ENCODE measurements at regions not wholly inside any gene's neighbourhood (a gene's known extent, or its start where the extent isn't known, plus 50 kb on each side); places are given as distances from the start of the nearest gene placed in this dataset.
"Not testable (repeated sequence)": the region's sequence is repeated elsewhere in the genome, so short reads cannot be mapped to it uniquely, and the experiment has no call there.

DNA sequence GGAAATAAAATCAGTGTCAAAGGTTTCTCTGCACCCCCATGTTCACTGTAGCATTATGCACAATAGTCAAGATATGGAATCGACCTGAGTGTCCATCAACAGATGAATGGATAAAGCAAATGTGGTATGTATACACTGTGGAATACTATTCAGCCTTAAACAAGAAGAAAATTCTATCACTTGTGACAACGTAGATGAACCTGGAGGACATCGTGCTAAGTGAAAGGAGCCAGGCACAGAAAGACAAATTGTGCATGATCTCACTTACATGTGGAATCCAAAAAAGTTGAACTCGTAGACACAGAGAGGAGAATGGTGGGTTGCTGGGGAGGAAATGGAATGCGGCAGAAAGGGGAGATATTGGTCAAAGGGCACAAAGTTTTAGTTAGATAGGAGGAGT lies 136.3 kb upstream of the ESR1 start:
- POLR2A ChIA-PET, result no interaction called here
- CTCF ChIA-PET, result no interaction called here

DNA sequence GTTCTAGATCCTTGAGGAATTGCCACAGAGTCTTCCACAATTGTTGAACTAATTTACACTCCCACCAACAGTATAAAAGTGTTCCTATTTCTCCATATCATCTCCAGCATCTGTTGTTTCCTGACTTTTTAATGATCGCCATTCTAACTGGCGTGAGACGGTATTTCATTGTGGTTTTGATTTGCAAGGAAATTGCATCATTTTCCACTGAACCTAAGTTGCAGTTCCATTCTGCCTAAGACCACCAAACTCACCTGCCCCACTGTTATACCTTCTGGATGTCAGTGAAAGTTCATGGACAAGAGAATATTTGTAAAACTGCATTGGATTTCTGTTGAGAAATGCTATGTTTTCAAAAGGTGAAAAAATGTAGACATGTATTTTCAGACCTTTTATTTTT lies 132.9 kb upstream of the ESR1 start:
- CTCF ChIA-PET, result no interaction called here
- POLR2A ChIA-PET, result no interaction called here

DNA sequence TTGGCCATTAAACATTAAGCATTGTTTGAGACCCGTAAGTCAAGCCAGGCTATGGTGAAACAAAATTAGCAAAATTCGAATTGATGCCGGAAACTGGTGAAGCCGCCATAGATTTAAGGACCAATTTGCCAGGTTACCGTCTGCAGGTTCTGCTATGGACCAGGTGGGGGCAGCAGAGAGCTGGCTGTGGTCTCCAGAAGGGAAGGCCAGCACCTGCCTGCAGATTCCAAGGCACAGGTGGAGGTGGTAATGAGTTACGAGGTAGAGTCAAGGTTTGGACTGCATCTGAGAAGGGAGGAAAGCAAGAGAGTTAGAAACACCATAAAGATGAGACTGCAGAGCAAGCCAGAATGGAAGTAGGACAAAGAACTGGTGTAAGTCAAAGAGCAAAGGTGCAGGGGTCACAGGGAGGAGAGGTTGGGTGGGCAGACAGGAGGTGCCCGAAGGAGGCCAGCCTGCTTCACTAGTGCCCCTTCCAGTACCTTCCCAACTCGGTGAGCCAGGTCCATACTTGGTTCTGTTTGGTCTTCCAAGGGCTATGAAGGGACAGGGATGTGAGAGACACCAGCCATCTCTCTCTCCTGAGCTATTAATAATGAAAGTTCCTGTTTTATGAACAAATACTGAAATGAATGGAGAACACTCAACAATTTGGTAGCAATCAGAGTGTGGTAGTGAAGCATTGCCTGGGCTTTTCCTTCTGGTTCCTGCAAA lies 131.6 kb upstream of the ESR1 start:
- POLR2A ChIA-PET, result no interaction called here
- CTCF ChIA-PET, result interaction anchor here (0.6 to 1.2 kb wide), 3 partner anchors 11 to 42 kb away, joined by 3 read pairs; no protein-coding TSS in a partner anchor

DNA sequence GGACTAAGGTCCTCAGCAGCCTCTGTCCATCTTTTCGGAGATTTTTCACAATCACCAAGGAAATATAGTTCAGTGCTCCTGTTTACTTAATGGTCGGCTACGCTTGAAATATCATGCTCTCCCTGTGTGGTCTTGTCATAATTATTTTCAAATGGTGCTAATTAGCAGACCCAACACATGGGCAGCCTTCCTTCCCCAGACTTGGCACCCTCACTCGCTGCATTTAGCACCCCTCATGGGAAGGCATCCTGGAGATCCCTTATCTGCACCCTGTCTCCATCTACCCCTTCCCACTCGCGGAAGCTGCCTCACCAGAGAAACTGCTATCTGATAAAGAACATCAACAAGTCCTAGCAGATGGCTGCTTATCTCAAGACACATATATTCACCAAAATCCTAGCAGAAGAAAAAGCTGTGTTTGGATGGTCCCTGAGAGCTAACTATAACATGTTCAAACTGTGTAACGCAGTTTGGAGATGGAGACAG lies 131.0 kb upstream of the ESR1 start:
- CTCF ChIA-PET, result interaction anchor here (0.6 to 1.2 kb wide), 3 partner anchors 11 to 42 kb away, joined by 3 read pairs; no protein-coding TSS in a partner anchor
- POLR2A ChIA-PET, result no interaction called here

DNA sequence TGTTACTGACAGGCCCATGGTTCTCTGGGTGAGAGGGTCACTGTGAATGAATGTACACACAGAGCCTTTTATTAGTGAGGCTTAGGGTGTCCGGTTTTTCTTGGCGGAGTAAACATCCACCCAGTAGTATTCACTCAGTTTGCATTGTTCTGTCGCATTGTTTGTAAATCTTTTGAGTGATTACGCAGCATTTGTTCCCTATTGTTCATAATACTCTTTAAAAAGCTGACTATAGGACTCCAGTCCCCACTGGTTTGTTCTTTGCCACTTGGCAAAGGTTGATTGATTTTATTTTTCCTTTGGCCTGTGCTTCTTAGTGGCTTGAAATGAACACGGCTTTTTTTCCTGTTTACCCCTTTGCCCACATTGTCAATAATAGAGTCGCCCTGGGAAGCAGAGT lies 130.1 kb upstream of the ESR1 start:
- POLR2A ChIA-PET, result no interaction called here

DNA sequence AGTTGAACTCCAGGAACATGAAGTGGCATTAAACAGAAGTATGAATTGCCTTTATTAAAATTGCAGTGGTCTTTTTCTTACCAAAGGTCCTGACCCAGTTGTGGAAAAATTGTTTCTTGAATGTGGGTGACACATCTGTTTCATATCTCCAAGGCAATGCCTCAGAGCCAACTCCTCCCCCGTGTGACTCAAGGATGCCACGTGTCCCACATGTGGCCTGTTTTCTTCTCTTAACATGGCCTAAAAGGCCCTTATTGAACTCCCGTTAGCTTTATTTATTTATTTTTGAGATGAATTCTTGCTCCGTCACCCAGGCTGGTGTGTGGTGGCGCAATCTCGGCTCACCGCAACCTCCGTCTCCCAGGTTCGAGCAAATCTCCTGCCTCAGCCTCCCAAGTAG lies 128.4 kb upstream of the ESR1 start:
- CTCF ChIA-PET, result no interaction called here
- POLR2A ChIA-PET, result interaction anchor here (1.1 kb wide), 1 partner anchor 12 kb away, joined by 3 read pairs; no protein-coding TSS in a partner anchor

More for the DNA sequence above, 130.1 kb upstream of the ESR1 start:
- CTCF ChIA-PET, result interaction anchor here (0.6 kb wide), 1 partner anchor 341 kb away, joined by 3 read pairs; no protein-coding TSS in a partner anchor

DNA sequence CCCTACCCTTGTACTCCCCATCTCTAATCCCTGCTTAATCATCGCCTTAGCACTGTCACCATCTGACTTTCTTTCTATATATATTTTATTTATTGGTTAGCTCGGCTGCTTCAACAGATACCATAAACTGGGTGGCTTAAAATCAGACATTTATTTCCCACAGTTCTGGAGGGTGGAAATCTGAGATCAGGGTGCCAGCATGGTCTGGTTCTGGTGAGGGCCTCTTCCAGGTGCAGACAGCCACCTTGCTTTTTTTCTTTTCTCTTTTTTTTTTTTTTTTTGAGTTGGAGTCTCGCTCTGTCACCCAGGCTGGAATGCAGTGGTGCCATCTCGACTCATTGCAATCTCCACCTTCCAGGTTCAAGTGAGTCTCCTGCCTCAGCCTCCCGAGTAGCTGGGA lies 127.5 kb upstream of the ESR1 start:
- ChIA-PET POLR2A (interaction anchor here (0.7 to 1.1 kb wide), 2 partner anchors 11 to 595 kb away, joined by 3 read pairs; no protein-coding TSS in a partner anchor), CTCF (interaction anchor here (0.7 kb wide), 2 partner anchors 85 to 811 kb away, joined by 3 to 4 read pairs; no protein-coding TSS in a partner anchor)

DNA sequence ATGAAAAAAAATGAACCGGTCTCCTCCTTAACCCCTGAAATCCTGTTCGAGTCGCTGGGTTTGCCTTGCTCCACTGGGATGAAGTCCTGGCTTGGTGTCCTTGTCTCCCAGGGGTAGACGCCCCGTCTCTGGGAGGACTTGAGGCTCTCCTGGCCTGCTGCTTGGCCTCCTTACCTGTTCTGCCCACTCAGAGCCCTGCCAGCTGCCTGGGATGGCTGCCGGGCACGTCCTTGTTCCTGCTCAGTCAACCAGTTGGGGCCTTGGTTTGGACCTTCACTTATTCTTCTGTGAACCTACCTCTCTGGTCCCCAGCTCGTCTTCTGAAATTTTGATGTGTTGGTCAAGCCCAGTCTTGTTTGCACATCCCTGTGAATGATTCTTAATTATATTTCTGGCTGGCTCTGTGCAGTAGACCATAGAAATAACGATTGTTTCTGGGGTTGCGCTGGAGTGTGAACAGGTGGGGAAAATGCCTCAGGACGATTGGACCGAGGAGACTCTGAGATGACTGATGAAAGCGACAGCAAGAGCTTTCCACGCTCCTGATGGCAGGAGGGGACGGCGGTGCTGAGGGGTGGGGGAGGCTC lies 126.5 kb upstream of the ESR1 start:
- ChIA-PET CTCF (no interaction called here), POLR2A (no interaction called here)

DNA sequence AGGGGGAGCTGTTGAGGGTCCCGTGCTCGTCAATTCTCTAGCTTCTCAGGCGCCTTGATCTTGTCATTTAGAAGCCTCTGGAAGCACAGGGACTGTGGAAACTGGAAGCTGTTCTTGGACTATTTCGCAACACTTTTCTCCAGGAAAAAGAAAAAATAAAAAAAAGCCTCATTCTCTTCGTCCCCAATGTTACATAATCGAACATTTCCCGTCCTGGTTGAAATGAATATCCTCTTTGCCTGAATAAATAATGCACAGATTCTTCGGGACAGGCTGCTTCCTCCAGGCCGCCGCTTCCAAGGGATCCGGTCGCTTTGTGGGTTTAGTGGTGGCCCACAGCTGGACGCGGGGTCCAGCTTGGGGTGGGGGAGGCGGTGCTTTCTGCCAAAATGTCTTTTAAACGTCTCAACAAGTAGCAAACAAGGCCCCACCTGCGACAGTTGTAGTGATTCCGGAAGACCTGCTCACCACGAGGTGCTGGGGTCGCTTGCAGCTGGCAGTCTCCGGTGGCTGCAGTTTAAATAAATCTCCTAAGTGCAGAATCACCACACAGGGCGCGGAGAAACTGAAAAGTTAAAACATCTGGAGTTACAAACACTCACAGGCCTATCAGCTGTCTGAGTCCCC lies 125.9 kb upstream of the ESR1 start:
- POLR2A ChIA-PET, result no interaction called here
- CTCF ChIA-PET, result no interaction called here

DNA sequence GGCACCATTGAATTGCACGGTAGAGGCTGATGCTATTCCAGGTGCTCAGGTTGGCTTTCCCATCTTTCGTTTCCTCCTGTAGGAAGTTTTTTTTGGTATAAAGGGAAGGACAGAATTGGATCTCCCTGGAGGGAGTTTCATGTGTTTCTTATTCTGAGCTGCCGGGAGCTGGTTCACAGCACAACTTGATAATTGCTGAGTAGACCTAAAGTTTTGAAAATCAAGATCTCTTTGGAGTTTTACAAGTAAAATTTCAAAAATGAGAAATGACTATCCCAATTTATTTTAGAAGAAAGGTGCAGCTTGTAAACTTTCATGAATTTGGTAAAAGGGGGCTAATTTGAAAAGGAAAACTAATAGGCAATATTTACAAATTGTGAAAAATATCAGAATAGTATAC lies 125.2 kb upstream of the ESR1 start:
- POLR2A ChIA-PET, result no interaction called here
- CTCF ChIA-PET, result no interaction called here

DNA sequence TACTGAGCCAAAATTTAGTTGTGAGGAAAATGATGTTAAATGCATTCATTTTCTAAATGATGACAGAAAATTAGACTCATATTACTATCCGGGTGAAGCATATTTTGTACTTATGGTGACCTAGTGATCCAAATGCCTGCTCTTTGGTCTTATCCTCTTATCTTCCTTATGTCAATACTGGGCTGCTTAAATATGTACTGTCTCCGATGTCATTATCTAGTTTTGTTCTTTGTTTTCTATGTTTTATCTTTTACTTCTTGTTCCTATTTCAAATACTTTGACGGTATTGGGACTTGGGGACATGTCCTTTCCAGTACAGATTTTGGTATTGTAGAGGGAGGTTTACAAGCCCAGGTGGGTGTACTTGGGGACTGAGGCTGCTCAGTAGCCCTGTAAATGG lies 124.6 kb upstream of the ESR1 start:
- POLR2A ChIA-PET, result no interaction called here

DNA sequence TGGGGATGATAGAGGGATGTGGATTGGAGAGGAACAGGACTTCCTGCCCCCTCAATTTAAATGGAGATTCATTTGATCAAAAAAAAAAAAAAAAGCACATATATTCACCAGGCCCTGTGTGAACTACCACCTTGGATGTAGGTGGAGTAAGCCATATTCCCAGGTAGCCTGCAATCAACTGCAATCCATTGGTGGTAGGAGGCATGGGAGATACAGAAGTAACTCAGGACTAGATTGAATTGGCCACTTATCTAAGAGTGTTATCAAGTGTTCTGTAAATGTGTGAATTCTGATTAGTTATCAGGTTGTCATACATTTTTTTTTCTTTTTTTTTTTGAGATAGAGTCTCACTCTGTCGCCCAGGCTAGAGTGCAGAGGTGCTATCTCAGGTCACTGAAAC lies 124.1 kb upstream of the ESR1 start:
- ChIA-PET POLR2A (no interaction called here), CTCF (no interaction called here)

More for the DNA sequence above, 124.6 kb upstream of the ESR1 start:
- CTCF ChIA-PET, result no interaction called here

DNA sequence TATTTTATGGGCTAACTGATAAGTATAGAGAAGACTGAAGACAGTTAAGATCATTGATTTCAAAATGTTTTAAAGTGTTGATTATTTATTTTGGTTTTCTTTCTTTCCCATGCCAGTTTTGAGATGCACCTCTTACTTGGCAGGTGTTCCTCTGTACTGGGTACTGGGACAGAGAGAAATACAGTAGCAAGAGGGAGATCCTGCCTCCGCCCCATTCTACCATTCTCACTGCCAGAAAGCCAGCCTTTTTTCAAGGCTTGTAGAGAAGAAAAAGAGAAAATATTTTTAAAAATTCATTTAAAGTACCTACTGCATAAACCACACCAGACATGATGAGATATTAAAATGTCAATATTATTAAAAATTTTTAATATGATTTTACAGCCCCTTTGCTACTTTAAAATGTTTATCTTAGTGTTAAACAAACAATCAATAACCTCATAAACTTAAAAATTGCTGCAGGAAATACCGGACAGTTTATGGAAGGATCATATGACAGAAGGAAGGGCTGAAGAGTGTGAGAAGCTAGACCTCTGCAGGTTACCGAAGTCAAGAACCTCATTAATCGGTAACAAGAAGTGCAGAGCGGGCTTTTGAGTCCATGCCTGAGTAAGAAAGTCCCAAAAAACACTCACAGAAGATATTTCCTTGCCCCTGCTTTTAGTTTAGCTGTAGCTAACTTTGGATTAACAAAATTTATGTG lies 117.8 kb upstream of the ESR1 start:
- ChIA-PET POLR2A (interaction anchor here (1.6 kb wide), 1 partner anchor 15 kb away, joined by 3 read pairs; no protein-coding TSS in a partner anchor), CTCF (no interaction called here)

DNA sequence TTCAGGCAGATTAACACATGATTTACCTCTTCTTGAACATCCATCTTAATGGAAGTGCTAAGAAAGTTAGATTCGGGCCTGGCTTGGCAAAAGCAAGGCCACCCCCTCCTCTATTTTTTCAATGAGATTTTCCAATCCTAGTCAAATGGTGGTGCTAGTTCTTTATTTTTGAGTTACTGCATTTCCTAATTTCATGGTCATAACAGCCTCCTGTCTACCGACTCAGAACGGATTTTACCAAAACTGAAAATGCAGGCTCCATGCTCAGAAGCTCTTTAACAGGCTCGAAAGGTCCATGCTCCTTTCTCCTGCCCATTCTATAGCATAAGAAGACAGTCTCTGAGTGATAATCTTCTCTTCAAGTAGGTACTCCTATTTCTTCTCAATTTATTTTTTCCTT lies 117.2 kb upstream of the ESR1 start:
- POLR2A ChIA-PET, result interaction anchor here (1.2 to 1.6 kb wide), 2 partner anchors 12 to 14 kb away, joined by 3 to 4 read pairs; no protein-coding TSS in a partner anchor

DNA sequence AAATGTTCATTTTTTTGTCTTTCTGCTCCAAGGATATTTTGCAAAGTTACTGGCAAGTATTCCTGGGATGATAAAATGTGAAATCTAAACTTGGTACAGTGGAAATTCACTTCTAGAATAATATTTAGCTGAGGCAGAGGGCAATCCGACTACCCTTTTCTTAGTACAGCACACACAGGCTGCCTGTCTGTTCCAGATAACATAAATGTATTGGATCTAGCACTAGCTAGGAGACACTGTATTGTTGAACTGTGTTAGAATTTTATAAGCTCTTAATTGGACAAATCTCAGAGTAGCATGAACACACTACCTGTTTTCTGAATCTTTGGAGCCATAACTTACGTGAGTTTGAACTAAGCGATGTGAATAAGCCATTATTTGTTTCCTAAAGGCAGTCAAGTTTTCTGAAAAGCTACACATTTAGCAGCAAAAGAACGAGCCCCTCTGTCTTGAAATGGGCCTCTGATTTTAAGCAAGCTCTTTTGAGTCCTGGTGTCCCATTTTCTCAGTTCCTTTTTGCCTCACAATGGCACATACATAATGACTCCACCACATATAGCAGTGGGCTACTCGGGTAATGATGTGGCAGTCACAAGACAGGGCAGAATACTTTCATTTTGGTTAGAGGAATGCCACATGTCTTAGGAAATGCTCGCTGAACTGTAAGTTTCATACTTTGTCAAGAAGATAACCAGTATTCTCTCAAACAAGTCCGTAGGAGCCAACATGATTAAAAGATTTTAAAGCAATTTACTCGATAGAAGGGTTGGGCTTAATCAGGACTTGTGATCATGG lies 116.5 kb upstream of the ESR1 start:
- ChIA-PET POLR2A (interaction anchor here (0.6 to 1.6 kb wide), 3 partner anchors 11 to 14 kb away, joined by 3 to 4 read pairs (median 3); no protein-coding TSS in a partner anchor), CTCF (no interaction called here)

More for the DNA sequence above, 117.2 kb upstream of the ESR1 start:
- CTCF ChIA-PET, result no interaction called here

DNA sequence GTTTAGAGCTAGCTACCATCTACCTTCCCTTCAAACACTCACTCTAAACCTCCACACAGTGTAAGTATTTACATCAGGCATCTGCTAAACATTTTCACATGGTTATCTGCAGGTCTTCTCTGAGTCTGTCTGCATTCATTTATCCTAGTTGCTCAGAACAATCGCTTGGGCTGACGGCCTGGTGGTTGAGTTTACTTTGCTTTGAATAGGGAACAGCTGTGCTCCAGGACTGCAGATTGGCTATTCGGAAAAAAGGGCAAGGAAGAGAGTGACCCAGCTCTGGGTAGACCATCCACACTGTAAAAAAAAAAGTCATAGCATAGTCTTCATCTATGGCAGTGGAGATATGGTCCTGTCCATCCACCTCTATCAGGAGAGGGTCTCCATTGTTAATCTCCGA lies 115.3 kb upstream of the ESR1 start:
- ChIA-PET POLR2A (no interaction called here), CTCF (no interaction called here)

DNA sequence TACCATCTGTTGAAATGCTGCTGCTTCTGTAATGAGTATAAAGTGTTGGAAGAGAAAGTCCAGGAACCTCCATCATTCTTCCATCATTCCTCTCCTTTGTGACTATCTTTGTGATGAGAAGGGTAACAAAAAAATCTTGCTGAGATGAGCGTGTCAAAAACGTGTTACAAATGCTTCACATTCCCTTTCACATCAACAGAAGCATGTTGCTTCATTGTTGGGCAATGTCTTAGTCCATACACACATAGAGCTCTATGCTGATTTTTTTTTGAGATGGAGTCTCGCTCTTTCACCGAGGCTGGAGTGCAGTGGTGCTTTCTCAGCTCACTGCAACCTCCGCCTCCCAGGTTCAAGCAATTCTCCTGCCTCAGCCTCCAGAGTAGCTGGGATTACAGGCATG lies 114.1 kb upstream of the ESR1 start:
- ChIA-PET POLR2A (interaction anchor here (0.5 kb wide), 1 partner anchor 201 kb away, joined by 5 read pairs; no protein-coding TSS in a partner anchor), CTCF (no interaction called here)

DNA sequence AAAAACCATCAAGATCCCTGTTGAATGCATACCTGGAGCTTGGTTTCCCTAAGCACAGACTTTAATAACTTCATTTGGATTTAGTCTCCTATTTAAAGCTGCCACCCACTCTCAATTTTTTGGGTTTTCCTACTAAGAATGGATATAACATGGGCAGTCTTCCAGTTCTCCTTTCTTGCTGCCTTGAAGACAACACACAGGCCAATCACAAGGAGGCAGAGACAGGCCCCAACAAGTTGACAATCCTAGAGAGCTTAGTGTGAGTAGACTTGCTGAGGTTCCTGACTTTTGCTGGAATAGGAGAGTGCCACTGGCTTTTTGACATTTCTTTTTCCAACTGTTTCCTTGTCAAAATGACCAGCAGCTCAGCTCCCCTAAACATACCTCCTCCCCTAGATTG lies 112.3 kb upstream of the ESR1 start:
- ChIA-PET POLR2A (no interaction called here), CTCF (interaction anchor here (0.5 kb wide), 1 partner anchor 620 kb away, joined by 3 read pairs; no protein-coding TSS in a partner anchor)

DNA sequence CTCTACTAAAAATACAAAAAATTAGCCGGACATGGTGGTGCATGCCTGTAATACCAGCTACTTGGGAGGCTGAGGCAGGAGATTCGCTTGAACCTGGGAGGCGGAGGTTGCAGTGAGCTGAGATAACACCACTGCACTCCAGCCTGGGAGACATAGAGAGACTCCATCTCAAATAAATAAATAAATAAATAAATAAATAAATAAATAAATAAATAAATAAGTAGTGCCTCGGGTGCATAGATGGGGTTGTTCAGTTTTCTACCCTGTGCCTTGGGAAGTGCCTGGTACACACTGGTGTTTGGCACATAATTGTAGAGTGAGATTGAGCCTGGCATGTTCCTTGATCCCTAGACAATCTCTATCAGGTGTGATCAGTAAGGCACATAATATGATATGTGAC lies 111.2 kb upstream of the ESR1 start:
- POLR2A ChIA-PET, CTCF ChIA-PET: not testable (repeated sequence)

Measured in activated CD8-positive, alpha-beta memory T cell treated with anti-CD3 and anti-CD28 coated beads for 36 hours (primary cell).